Panc1 (cell line): ENCODE measurements at regions not wholly inside any gene's neighbourhood (a gene's known extent, or its start where the extent isn't known, plus 50 kb on each side); places are given as distances from the start of the nearest gene placed in this dataset.

Experiments
- ATAC-seq: fragments of 200-7000 bp; cut with Tn5 transposase; 2 replicates; pipeline ENCODE4 v1.9.1; 2020; ENCODE audit warnings: mild to moderate bottlenecking, moderate library complexity
- BruUV-seq: library from RNA; stranded (reverse); fragments of 400-500 nt; replicated peaks from 2 replicates; lab custom pipeline; 2021; lab: Mats Ljungman, UMichigan
- CTCF ChIA-PET: fragments of 300-600 bp; sonication (Branson Sonifier 250); formaldehyde crosslinking; loops from one replicate; lab custom pipeline; 2022; ENCODE audit warnings: antibody characterized with exemption; lab: Charles Lee
- POLR2A ChIA-PET: fragments of 300-600 bp; sonication (Branson Sonifier 250); formaldehyde crosslinking; loops from one replicate; lab custom pipeline; 2022; ENCODE audit warnings: antibody characterized with exemption; lab: Charles Lee
- DNase-seq: peaks from one replicate; pipeline ENCODE4 v3.0.0-alpha.2; 2010; ENCODE audit warnings: low read depth, low spot score
- H3K27ac ChIP-seq: 2 replicates; pipeline ENCODE4 v1.5.1; 2011; ENCODE audit warnings: mild to moderate bottlenecking, low read length, inconsistent platforms
- H3K27me3 ChIP-seq: fragments of 200-500 bp; sonication (Bioruptor generic); 2 replicates; pipeline ENCODE4 v1.6.0; 2014; ENCODE audit warnings: low read length, inconsistent platforms; ENCODE audit not compliant: control insufficient read depth, insufficient read depth
- H3K36me3 ChIP-seq: fragments of 200-500 bp; sonication (Bioruptor generic); 2 replicates; pipeline ENCODE4 v1.5.1; 2014; ENCODE audit warnings: inconsistent platforms, mild to moderate bottlenecking, low read length, moderate library complexity; ENCODE audit not compliant: control insufficient read depth, insufficient read depth
- H3K4me1 ChIP-seq: 2 replicates; pipeline ENCODE4 v1.5.1; 2011; ENCODE audit warnings: inconsistent platforms, mild to moderate bottlenecking, low read length, moderate library complexity; ENCODE audit not compliant: control insufficient read depth, insufficient read depth
- H3K4me3 ChIP-seq, 2 experiments: 2 replicates each; pipeline ENCODE4 v1.5.1; 2011 to 2012; ENCODE audit warnings: low read depth in 2 of 2, low read length in 2 of 2, mild to moderate bottlenecking in 2 of 2, inconsistent platforms in 1 of 2, moderate library complexity in 1 of 2
- H3K9me3 ChIP-seq: fragments of 200-500 bp; sonication (Bioruptor generic); 2 replicates; pipeline ENCODE4 v1.5.1; 2014; ENCODE audit warnings: low read depth, mild to moderate bottlenecking, inconsistent platforms, low read length, moderate library complexity; ENCODE audit not compliant: control insufficient read depth, insufficient read depth
- CTCF ChIP-seq: fragments of 450-650 bp; IDR thresholded peaks from 2 replicates; pipeline ENCODE4 v1.5.1; 2017; ENCODE audit warnings: mild to moderate bottlenecking
- POLR2AphosphoS5 ChIP-seq: IDR thresholded peaks from 2 replicates; pipeline ENCODE4 v1.6.1; 2012; ENCODE audit warnings: mild to moderate bottlenecking, low read depth, low read length, moderate library complexity
- REST ChIP-seq, 2 experiments: IDR thresholded peaks; 2 replicates each; pipeline ENCODE4 v1.6.1; 2011 to 2012; ENCODE audit warnings: low read depth in 2 of 2, control low read depth in 1 of 2, low read length in 1 of 2, mild to moderate bottlenecking in 1 of 2, moderate library complexity in 1 of 2; ENCODE audit not compliant: insufficient read depth in 1 of 2
- SIN3A ChIP-seq: IDR thresholded peaks from 2 replicates; pipeline ENCODE4 v1.6.1; 2012; ENCODE audit warnings: low read depth, mild to moderate bottlenecking, low read length, moderate library complexity, borderline replicate concordance; ENCODE audit not compliant: insufficient read depth
- TCF7L2 ChIP-seq: IDR thresholded peaks from 2 replicates; pipeline ENCODE4 v1.6.1; 2011; ENCODE audit warnings: mild to moderate bottlenecking, low read depth, low read length, inconsistent platforms
- in situ Hi-C: cut with HindIII; loops from 2 replicates; pipeline ENCODE4 v1.10.0; 2016; ENCODE audit warnings: low sequenced_read_pairs, low pct_unique_long_range_greater_than_20kb
- intact Hi-C: fragments of 100-400 bp; cut with micrococcal nuclease; formaldehyde crosslinking; loops from one replicate; pipeline ENCODE4 v1.10.0; 2022; ENCODE audit not compliant: unreplicated experiment

- intact Hi-C loops, result no loop called here
- H3K27ac ChIP-seq, result no peak overlapping the region
- H3K4me1 ChIP-seq, result no peaks in the 10 kb centered on the region
- peaks cover 5% of the 10 kb centered on the region for H3K27me3 ChIP-seq
- POLR2A ChIA-PET, result no interaction called here
- no peak overlapping the region for H3K4me3 ChIP-seq
- TF ChIP-seq SIN3A (no peak), CTCF (no peak), REST (IDR thresholded peaks at IDR 0.05; ENCODE audit: insufficient read depth in 1 of 2, low read depth in 2 of 2, low read length in 1 of 2) (no peak), POLR2AphosphoS5 (no peak), TCF7L2 (no peak)
- BruUV-seq, result no TSS peak
- CTCF ChIA-PET, result no interaction called here
- in situ Hi-C loops, result no loop called here
- H3K9me3 ChIP-seq, result no peaks in the 10 kb centered on the region
- H3K36me3 ChIP-seq, result no peaks in the 10 kb centered on the region
- DNase-seq (no peak), ATAC-seq (no peak)
These were observed 124.9 kb downstream of the UTP18 start for GRCh38 chr17:51385208-51385607.

GRCh38 chr17:51387582-51387981, 127.2 kb downstream of the UTP18 start:
- in situ Hi-C loops, result no loop called here

More at GRCh38 chr17:51387582-51387981, 127.2 kb downstream of the UTP18 start:
- POLR2A ChIA-PET, result no interaction called here
- no peak overlapping the region for H3K4me3 ChIP-seq
- no peaks in the 10 kb centered on the region for H3K4me1 ChIP-seq
- ATAC-seq, result no peak
- no TSS peak for BruUV-seq
- TF ChIP-seq SIN3A (no peak), CTCF (no peak), TCF7L2 (no peak), POLR2AphosphoS5 (no peak)
- intact Hi-C loops, result no loop called here
- H3K27me3 ChIP-seq, result no peaks in the 10 kb centered on the region
- no peak overlapping the region for H3K27ac ChIP-seq
- H3K36me3 ChIP-seq, result no peaks in the 10 kb centered on the region
- CTCF ChIA-PET, result no interaction called here
- no peak for DNase-seq
- H3K9me3 ChIP-seq, result no peaks in the 10 kb centered on the region
